Endodermal cell (in vitro differentiated cells): ENCODE measurements at regions not wholly inside any gene's neighbourhood (a gene's known extent, or its start where the extent isn't known, plus 50 kb on each side); places are given as distances from the start of the nearest gene placed in this dataset.

Experiments used
- DNase-seq: peaks from one replicate; pipeline ENCODE4 v3.0.0-alpha.2; 2017
- H3K27ac ChIP-seq: 2 replicates; pipeline ENCODE4 v1.5.1; 2013; ENCODE audit warnings: mild to moderate bottlenecking, low read depth, low read length, moderate library complexity
- H3K27me3 ChIP-seq: 2 replicates; pipeline ENCODE4 v1.6.1; 2013; ENCODE audit warnings: mild to moderate bottlenecking, low read length, moderate library complexity; ENCODE audit not compliant: insufficient read depth, control insufficient read depth, poor library complexity, severe bottlenecking
- H3K36me3 ChIP-seq: 2 replicates; pipeline ENCODE4 v1.7.0; 2013; ENCODE audit warnings: mild to moderate bottlenecking, low read length, moderate library complexity; ENCODE audit not compliant: control insufficient read depth, insufficient read depth
- H3K4me1 ChIP-seq: one replicate; pipeline ENCODE4 v1.7.0; 2013; ENCODE audit warnings: low read length; ENCODE audit not compliant: control insufficient read depth, insufficient read depth
- H3K4me3 ChIP-seq: 2 replicates; pipeline ENCODE4 v1.5.1; 2013; ENCODE audit warnings: mild to moderate bottlenecking, low read length, moderate library complexity
- H3K9ac ChIP-seq: 2 replicates; pipeline ENCODE4 v1.6.1; 2013; ENCODE audit warnings: mild to moderate bottlenecking, low read length, moderate library complexity; ENCODE audit not compliant: poor library complexity, severe bottlenecking; ENCODE audit errors: extremely low read depth
- H3K9me3 ChIP-seq: 2 replicates; pipeline ENCODE4 v1.6.1; 2013; ENCODE audit warnings: mild to moderate bottlenecking, low read length, moderate library complexity; ENCODE audit not compliant: control insufficient read depth
- H3K27ac Mint-ChIP-seq: 2 replicates; pipeline ENCODE4 v1.8.0; 2020; ENCODE audit warnings: mixed read lengths
- H3K27me3 Mint-ChIP-seq: 2 replicates; pipeline ENCODE4 v1.8.0; 2021; ENCODE audit warnings: mild to moderate bottlenecking, mixed read lengths; ENCODE audit not compliant: insufficient read depth
- H3K36me3 Mint-ChIP-seq: 2 replicates; pipeline ENCODE4 v1.8.0; 2020; ENCODE audit warnings: low read depth, mixed read lengths
- H3K4me1 Mint-ChIP-seq: 2 replicates; pipeline ENCODE4 v1.8.0; 2020; ENCODE audit warnings: mixed read lengths
- H3K4me3 Mint-ChIP-seq: 2 replicates; pipeline ENCODE4 v1.8.0; 2020; ENCODE audit warnings: mild to moderate bottlenecking, moderate library complexity, mixed read lengths
- H3K9me3 Mint-ChIP-seq: 2 replicates; pipeline ENCODE4 v1.8.0; 2020; ENCODE audit warnings: mild to moderate bottlenecking, mixed read lengths
- CTCF ChIP-seq: fragments of 200-600 bp; sonication (generic); conservative IDR thresholded peaks from 2 replicates; pipeline ENCODE4 v1.5.0; 2021; ENCODE audit warnings: antibody characterized with exemption, mild to moderate bottlenecking
- WGBS, 2 experiments: methylation state at CpG; one replicate each; pipeline versions ENCODE4 v1.1.5 to v1.1.7; 2013; ENCODE audit warnings: missing lambda C conversion rate in 2 of 2, mixed read lengths in 1 of 2; ENCODE audit not compliant: insufficient coverage in 1 of 2, insufficient read length in 1 of 2; 5-methylcytosine and 5-hydroxymethylcytosine counted together

GRCh38 chr2:62374301-62375112, 131.5 kb downstream of the TMEM17 start:
- H3K36me3 ChIP-seq: no peaks in the 10 kb centered on the region
- peak overlapping the region; percentile 34 for H3K4me3 ChIP-seq
- Mint-ChIP-seq H3K27me3 (peaks cover 87% of the 10 kb centered on the region), H3K36me3 (peaks cover 10% of the 10 kb centered on the region), H3K4me1 (peaks cover 12% of the 10 kb centered on the region), H3K27ac (no peak overlapping the region), H3K4me3 (no peak overlapping the region), H3K9me3 (peaks cover 34% of the 10 kb centered on the region)
- no peak for DNase-seq
- H3K27me3 ChIP-seq: peaks cover 27% of the 10 kb centered on the region
- TF ChIP-seq CTCF: no peak
- H3K9me3 ChIP-seq: peaks cover 54% of the 10 kb centered on the region
- H3K27ac ChIP-seq: no peak overlapping the region
- no peaks in the 10 kb centered on the region for H3K4me1 ChIP-seq
- no peak overlapping the region for H3K9ac ChIP-seq

- Histone ChIP-seq H3K27ac (no peak overlapping the region), H3K36me3 (no peaks in the 10 kb centered on the region), H3K9ac (no peak overlapping the region), H3K4me1 (no peaks in the 10 kb centered on the region), H3K9me3 (peaks cover 54% of the 10 kb centered on the region), H3K4me3 (peak overlapping the region; percentile 50), H3K27me3 (peaks cover 44% of the 10 kb centered on the region)
- no peak for DNase-seq
- peaks cover 10% of the 10 kb centered on the region for H3K36me3 Mint-ChIP-seq
- 97 to 99% methylated on average over 7 of the region's 7 CpGs for WGBS, 2 experiments
- H3K27ac Mint-ChIP-seq: no peak overlapping the region
- H3K4me3 Mint-ChIP-seq: no peak overlapping the region
- peaks cover 13% of the 10 kb centered on the region for H3K4me1 Mint-ChIP-seq
- peaks cover 92% of the 10 kb centered on the region for H3K27me3 Mint-ChIP-seq
- H3K9me3 Mint-ChIP-seq: peaks cover 34% of the 10 kb centered on the region
- no peak for TF ChIP-seq CTCF
These were observed 133.2 kb downstream of the TMEM17 start for GRCh38 chr2:62372824-62373223.

- Mint-ChIP-seq H3K9me3 (peaks cover 31% of the 10 kb centered on the region), H3K4me3 (no peak overlapping the region), H3K36me3 (peaks cover 8% of the 10 kb centered on the region), H3K27ac (no peak overlapping the region), H3K4me1 (peaks cover 26% of the 10 kb centered on the region), H3K27me3 (peaks cover 86% of the 10 kb centered on the region)
- no peaks in the 10 kb centered on the region for H3K36me3 ChIP-seq
- no peak for TF ChIP-seq CTCF
- no peak for DNase-seq
- WGBS, 2 experiments: 84 to 95% methylated on average over 2 to 3 of the region's 3 CpGs
- no peak overlapping the region for H3K27ac ChIP-seq
- H3K27me3 ChIP-seq: peaks cover 48% of the 10 kb centered on the region
- H3K9ac ChIP-seq: no peak overlapping the region
- peaks cover 2% of the 10 kb centered on the region for H3K4me1 ChIP-seq
- peaks cover 41% of the 10 kb centered on the region for H3K9me3 ChIP-seq
- H3K4me3 ChIP-seq: no peak overlapping the region
These were observed 135.4 kb downstream of the TMEM17 start for GRCh38 chr2:62370321-62371250.
